Stimulated activated CD4-positive, alpha-beta T cell treated with anti-CD3 and anti-CD28 coated beads, Interleukin-15, amount 100 ng/mL, for 48 hours (primary cell): ENCODE measurements at regions not wholly inside any gene's neighbourhood (a gene's known extent, or its start where the extent isn't known, plus 50 kb on each side); places are given as distances from the start of the nearest gene placed in this dataset.
"Not testable (repeated sequence)": the region's sequence is repeated elsewhere in the genome, so short reads cannot be mapped to it uniquely, and the experiment has no call there.

ENCODE experiments used
- DNase-seq, 2 donors: peaks; one replicate each; pipeline ENCODE4 v3.0.0-alpha.2; 2020; ENCODE audit warnings: low read depth in 2 of 2

GRCh38 chr2:150853263-150853662 lies 365.8 kb upstream of the RND3 start:
- DNase-seq: no peak

- no peak for DNase-seq
Observed at GRCh38 chr2:150850641-150851040, 363.2 kb upstream of the RND3 start.

GRCh38 chr2:150847578-150847977 lies 360.1 kb upstream of the RND3 start:
- no peak for DNase-seq

GRCh38 chr2:150846691-150847090 lies 359.2 kb upstream of the RND3 start:
- no peak for DNase-seq

- DNase-seq: no peak
Observed at GRCh38 chr2:150832686-150833085, 345.2 kb upstream of the RND3 start.

- no peak for DNase-seq
Observed at GRCh38 chr2:150824118-150824517, 336.7 kb upstream of the RND3 start.

- DNase-seq: no peak
Observed at GRCh38 chr2:150817422-150817821, 330.0 kb upstream of the RND3 start.

GRCh38 chr2:150812664-150813367 lies 325.3 kb upstream of the RND3 start:
- DNase-seq: no peak

GRCh38 chr2:150812066-150812465 lies 324.6 kb upstream of the RND3 start:
- no peak for DNase-seq

- DNase-seq: no peak
Observed at GRCh38 chr2:150811259-150811855, 323.9 kb upstream of the RND3 start.

- no peak for DNase-seq
Observed at GRCh38 chr2:150809103-150809502, 321.6 kb upstream of the RND3 start.

GRCh38 chr2:150806336-150806735 lies 318.9 kb upstream of the RND3 start:
- DNase-seq: no peak

GRCh38 chr2:150803689-150804398 lies 316.4 kb upstream of the RND3 start:
- no peak for DNase-seq

- DNase-seq: no peak
Observed at GRCh38 chr2:150802635-150803034, 315.2 kb upstream of the RND3 start.

- not testable (repeated sequence) for DNase-seq
Observed at GRCh38 chr2:150796236-150796635, 308.8 kb upstream of the RND3 start.

- no peak for DNase-seq
Observed at GRCh38 chr2:150792780-150793300, 305.4 kb upstream of the RND3 start.

- no peak for DNase-seq
Observed at GRCh38 chr2:150791567-150791966, 304.1 kb upstream of the RND3 start.

GRCh38 chr2:150789376-150789905 lies 302.0 kb upstream of the RND3 start:
- DNase-seq: no peak

GRCh38 chr2:150788426-150789140 lies 301.1 kb upstream of the RND3 start:
- no peak for DNase-seq

- no peak for DNase-seq
Observed at GRCh38 chr2:150787353-150788093, 300.1 kb upstream of the RND3 start.

- no peak for DNase-seq
Observed at GRCh38 chr2:150784389-150784788, 296.9 kb upstream of the RND3 start.
